Lower leg skin (tissue), 3 donors: ENCODE measurements at regions not wholly inside any gene's neighbourhood (a gene's known extent, or its start where the extent isn't known, plus 50 kb on each side); places are given as distances from the start of the nearest gene placed in this dataset.

Experiments
- POLR2A ChIP-seq, 2 donors: fragments of 450-650 bp; IDR thresholded peaks; one replicate each; pipeline ENCODE4 v1.6.1; 2016 to 2017; ENCODE audit warnings: antibody characterized with exemption in 2 of 2, mild to moderate bottlenecking in 1 of 2, moderate library complexity in 1 of 2
- TF ChIP-seq, protein P1 (sequence below), 3 donors: fragments of 450-650 bp; IDR thresholded peaks; one replicate each; pipeline ENCODE4 v1.5.1; 2016; ENCODE audit warnings: antibody characterized with exemption in 3 of 3, mild to moderate bottlenecking in 3 of 3, moderate library complexity in 2 of 3

DNA sequence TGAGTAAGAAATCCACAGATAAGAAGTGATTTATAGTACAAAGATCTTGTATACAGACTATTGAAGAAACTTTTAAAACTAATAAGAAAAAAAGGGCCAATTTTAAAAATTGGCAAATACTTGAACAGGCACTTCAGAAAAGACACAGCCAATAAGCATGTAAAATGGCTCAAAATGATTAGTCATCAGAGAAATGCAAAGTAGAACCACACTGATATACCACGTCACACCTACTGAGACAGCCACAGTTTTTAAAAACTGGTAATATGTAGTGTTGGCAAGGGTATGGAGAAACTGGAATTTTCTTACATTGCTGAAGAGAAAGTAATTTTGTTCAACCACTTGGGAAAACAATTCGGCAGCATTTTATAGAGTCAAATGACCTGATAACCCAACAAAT lies 488.9 kb upstream of the HTR1E start:
- no peak for TF ChIP-seq POLR2A (IDR thresholded peaks at IDR 0.05)
- TF ChIP-seq, protein P1, sequence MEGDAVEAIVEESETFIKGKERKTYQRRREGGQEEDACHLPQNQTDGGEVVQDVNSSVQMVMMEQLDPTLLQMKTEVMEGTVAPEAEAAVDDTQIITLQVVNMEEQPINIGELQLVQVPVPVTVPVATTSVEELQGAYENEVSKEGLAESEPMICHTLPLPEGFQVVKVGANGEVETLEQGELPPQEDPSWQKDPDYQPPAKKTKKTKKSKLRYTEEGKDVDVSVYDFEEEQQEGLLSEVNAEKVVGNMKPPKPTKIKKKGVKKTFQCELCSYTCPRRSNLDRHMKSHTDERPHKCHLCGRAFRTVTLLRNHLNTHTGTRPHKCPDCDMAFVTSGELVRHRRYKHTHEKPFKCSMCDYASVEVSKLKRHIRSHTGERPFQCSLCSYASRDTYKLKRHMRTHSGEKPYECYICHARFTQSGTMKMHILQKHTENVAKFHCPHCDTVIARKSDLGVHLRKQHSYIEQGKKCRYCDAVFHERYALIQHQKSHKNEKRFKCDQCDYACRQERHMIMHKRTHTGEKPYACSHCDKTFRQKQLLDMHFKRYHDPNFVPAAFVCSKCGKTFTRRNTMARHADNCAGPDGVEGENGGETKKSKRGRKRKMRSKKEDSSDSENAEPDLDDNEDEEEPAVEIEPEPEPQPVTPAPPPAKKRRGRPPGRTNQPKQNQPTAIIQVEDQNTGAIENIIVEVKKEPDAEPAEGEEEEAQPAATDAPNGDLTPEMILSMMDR (IDR thresholded peaks at IDR 0.05), result no peak
